ENCODE measurements at regions not wholly inside any gene's neighbourhood (a gene's known extent, or its start where the extent isn't known, plus 50 kb on each side); places are given as distances from the start of the nearest gene placed in this dataset.

DNA sequence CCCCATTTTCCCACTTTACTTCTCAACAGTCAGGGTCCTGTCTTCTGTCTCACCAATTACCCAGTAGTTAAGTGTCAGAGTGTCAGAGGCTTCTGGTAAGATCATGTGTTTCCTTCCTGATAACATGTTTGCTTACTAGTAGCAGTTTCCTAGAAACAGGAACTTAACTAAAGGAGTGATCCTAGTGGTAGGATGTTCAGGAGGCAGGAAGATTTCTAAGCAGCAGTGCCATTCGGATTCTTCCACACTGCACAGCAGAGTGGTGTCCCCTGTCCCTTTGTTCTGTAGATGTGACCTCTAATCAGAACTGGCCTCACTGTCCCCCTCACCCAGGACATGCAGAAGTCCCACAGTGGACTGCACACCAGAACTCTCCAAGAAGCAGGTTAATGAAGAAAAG lies 221.8 kb upstream of the OSR1 start:
- DNase-seq, result no peak

DNA sequence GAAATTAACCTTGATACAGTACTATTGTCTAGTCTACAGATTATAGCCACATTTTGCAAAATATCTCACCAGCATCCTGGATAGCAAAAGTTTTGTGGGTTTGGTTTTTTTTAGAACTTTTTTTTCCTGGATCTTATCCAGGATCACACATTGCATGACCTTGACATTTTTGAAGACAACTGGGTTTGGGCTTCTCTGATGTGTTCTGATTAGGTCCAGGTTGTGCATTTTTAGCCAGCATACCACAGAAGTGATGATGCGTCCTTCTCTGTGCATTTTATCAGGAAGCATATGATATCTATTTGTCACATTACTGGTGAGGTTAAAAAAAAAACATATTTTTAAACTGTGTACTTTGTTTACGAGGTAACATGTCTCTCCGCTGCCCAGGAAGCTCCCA lies 221.0 kb upstream of the OSR1 start:
- peak; percentile 40 for DNase-seq

DNA sequence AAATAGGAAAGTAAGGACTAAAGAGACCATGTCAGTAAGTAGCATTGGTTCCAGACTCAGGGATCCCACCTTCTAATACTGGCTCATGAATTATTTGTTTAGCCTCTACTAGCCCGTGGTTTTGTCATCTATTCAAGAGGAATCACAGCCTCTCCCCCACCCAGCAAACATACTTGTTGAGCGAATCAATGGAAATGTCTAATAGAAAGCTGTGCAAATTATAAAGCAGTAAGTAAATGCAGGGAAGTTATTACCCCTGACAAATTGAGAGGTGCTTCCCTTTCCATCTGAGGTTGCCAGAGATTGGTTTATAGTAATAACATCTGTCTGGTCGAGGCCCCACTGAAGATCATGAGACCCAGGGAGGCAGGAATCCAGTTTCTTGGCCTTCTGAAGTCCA lies 219.3 kb upstream of the OSR1 start:
- peak; percentile 72 for DNase-seq

DNA sequence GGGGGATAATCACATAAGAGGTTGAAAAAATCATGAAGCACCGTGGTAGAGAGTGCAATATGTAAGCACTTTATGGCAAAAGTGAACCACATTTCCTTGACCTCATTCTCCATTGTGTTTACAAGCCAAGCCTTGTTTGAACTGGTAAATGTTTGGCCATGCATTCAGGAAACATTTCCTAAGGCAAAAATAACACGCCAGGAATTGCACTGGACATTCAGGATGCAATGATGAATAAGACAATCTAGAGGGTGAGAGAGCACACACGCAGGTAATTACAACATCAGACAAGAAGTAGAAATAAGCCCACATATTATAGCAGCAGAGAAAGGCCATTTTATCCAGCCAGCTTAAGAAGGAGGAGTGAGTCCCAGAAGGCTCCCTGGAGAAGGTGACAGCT lies 218.0 kb upstream of the OSR1 start:
- DNase-seq, result no peak

DNA sequence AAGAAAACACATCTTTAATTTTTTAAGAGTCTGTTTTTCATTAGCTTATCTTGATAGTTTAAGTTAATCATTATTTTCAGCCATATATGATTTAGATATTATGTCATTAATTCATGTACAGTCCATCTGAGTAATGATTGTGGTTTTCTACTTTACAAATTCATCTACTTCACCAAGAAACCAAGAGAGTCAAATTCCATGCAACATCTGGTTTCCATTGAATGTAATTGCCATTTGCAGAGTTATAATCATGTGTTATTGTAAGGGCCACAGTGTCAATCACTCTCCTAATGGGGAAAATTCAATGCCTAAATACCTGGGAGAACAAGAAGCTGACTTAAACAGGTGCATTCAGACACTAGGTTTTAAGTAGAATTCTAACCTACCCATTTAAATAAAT lies 217.2 kb upstream of the OSR1 start:
- DNase-seq, result peak; percentile 57

DNA sequence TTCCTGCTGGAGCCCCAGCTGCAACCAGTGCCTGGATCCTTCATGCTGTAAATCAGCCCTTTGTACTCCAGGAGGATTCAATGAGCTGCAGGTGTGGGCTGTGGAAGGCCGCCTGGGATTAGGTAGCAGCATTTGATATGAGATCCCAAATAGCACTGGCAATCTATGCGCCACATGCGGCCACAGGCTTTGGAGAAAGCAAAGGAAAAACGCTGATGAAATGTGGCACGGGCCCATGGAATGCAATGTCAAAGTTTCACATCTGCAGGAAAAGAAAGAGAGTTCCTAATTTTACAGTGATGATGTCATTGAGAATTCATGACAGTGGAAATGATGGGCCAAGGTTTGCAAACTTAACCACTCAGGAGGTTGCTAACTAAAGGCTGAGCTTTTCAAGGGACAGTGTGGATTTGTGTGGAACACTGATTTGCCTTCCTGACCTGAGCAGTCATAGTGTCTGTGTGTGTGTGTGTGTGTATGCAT lies 216.4 kb upstream of the OSR1 start:
- DNase-seq, result peak; percentile 91

DNA sequence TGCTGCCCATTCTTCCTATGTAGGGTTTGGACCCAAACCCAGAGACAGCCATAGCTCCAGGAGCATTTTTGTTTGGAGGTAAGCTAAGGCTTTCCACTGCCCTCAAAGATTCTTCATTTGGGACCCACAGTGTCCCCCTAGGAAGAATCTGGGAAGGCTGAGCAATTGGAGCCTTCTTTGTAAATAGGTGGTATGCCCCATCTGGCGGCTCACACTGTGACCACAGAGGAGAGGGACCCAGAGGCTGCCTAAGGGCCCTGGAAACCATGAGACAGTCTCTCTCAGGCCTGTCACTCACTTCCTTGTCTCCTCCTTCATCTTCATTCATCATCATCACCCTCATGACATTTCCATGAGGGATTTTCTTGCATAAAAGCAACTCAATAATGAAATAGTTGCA lies 215.4 kb upstream of the OSR1 start:
- no peak for DNase-seq

DNA sequence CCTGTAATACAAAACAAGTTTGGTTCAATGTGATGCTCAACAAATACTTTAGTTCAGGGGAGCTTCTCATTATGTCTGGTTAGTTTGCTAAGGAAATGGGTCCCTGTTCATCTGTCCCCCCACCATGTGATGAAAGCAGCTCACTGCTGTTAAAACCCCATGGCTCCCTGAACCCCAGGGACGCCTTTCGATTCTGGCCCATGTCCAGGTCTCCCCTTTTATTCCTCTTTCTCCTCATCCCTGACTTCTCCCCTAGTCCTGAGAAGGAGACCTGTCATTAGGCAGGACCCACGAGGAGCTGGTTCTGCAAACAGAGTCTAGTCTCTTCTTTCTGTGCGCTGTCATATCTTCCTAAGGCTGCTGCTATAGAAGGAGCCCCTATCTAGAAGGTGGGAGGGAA lies 213.3 kb upstream of the OSR1 start:
- no peak for DNase-seq

DNA sequence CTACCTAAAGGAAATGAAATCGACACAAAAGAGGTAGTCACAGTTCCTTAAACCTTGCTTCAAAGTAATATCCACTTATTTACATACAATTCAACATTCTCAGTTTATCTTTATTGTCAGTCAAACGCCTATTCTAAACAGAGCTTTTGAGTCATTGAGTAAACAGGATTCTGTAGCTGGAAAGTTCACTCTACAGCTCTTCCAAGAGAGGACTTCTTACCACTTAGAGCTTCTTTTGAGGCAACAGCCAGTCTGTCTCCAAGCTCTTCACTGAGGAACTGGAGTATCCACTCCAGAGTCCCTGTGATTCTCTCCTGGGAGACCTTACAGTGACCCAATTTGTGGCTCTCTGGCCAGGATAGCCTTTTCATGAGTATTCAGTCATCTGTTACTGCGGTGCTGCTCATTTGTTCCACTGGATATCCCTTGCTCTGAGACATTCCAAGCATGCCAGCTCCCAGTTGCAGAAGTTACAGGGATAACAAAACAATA lies 210.9 kb upstream of the OSR1 start:
- peak; percentile 23 for DNase-seq

DNA sequence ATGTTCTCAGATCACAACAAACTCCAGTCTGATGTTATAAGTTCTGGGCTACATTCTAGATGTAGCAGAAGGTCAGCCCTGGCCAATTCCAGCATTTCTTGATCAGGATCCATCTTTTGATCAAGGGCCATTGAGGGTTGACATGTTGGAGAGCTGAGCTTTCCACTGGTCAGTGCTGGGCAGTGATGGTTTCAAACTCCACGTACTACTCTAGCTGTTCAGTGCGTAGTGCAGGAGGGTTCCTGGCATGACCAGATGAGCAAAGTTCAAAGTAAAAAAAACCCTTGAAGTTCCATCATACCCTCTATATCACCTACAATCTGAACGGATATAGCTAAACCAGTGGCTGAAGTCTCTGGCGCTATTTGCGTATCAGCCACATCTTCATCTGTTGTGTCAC lies 210.4 kb upstream of the OSR1 start:
- no peak for DNase-seq

DNA sequence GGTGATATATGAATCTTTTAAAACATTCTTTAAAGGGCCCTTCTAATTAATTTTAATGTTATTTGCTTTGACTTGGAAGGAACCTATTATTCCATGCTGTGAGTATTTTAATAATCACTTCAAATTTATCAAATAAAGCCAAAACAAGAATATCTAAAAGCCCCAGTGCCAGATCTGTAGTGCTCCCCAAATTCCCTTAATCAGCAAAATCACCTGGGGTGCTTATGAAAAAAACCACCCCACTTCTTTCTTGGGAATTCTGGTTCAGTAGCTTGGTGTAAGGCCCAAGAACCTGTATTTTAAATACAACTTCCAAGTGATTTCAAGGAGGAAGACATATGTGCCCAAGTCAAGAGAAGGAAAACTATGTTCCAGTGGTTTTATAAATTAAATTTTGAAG lies 202.4 kb upstream of the OSR1 start:
- DNase-seq, result no peak

DNA sequence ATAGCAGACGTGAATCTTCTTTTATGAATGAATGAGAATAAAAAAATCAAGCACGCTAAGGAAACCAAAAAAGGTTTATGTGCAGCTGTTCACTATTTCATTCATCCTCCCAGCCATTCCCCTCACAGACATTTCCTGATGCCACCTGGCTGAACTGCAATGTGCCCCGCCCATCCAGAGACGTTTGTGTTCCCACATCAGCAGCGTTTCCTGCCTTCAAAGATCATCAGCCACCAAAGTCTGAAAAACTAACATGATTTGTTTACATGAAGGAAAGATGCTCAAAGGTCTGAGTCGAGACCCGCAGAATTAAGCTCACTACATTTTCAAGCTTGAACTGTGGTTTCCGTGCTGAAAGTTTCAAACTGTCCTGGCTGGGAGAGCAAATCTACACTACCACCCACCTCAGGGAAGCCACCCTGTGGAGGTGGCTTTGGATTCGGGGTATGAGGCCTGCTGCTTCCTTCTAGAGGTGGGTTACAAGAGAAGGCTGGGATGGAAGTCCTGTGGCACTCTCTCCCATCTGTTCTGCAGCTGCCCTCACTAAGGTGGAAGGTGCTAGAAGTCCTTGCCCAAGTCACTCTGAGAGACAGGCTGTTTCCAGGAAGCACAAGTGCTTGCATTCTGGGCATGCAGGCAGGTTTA lies 201.3 kb upstream of the OSR1 start:
- no peak for DNase-seq

DNA sequence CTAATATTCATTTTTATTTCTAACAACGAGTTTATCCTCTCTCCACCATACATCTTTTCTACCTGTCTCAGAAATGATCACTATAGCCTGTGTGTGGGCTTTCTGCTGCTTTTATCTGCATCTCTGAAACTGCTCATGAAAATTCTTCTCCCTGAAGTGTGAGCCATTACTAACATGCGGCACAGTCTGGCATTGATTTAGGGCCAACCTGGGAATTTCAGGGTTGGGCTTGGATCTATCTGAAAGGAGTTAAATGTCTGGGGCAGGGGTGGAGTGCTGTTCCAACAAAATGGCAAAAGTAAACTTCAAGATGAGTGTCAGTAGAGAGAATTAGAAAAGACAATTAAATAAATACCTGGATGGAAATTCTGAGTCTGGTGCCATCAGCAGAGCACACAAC lies 198.2 kb upstream of the OSR1 start:
- no peak for DNase-seq

DNA sequence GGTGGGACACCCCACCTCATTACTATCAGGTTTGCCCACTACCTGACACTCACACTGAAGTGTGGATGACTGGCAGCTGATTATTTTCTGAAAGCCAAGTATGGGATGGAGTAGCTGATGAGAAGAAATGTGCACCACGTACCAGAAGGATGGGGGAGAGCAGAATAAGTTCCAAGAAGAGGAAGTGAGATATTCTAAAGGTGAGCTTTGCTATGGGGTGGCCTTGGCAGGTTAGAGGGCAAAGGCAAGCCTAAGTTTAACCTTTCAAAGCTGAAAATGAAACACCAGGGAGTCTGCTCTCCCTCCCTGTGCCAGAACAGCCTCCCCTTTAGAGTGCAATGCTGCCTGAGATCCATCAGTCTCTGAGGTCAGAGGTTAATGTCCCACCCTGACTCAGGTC lies 196.1 kb upstream of the OSR1 start:
- DNase-seq, result no peak

DNA sequence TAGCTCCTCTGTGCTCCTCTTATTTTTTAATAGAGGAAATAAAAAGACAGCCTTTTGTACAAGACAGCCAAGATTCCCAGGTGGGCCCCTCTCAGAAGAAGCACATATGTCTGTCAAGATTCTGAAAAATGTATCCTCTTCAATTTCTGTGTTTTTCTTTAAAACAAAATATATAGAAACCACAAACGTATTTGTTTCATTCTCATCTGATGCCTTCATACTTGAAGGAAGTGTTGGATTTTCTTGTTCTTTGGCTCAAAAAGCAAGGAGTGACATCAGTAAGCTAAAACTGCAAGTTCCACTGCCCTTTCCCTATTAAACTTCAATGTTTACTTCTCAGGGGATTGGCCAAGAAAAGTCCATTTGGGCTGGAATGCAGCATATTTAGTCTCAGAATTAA lies 193.8 kb upstream of the OSR1 start:
- DNase-seq, result no peak

DNA sequence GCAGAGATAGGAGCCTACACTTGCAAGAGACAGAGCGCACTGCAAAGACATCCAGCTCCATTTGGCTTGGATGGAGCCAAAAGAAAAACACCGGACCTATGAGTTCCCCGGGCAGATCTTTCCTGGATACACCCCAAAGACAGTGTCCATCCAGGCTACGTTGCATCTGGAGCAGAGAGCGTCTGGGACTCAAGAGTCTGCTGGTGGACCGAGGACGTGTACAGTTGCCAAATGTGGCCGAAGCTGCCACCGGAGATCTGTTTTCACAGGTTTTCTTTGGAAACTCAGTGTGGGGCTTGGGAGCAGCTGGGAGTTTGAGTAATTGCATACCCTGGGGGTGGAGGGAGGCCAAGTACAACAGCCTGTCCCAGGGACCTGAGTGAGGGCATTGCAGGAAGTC lies 192.3 kb upstream of the OSR1 start:
- no peak for DNase-seq

DNA sequence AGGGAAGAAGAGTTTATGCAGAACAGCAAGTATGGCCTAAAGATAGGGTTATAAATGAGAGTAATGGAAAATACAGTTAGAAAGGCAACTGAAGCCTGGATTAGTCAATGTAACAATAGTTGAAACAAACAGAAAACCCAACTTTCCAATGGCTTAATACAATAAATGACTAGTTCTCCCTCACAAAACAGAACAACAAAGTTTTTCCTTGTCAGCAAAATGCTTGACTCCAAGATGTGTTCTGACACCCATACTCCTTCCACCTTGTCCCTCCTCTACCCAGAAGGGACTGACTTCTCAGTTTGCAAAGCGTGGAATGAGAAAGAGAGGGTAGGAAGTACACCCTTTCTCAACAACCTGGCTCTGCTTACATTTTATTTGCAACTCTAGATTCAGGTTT lies 191.4 kb upstream of the OSR1 start:
- DNase-seq, result no peak

DNA sequence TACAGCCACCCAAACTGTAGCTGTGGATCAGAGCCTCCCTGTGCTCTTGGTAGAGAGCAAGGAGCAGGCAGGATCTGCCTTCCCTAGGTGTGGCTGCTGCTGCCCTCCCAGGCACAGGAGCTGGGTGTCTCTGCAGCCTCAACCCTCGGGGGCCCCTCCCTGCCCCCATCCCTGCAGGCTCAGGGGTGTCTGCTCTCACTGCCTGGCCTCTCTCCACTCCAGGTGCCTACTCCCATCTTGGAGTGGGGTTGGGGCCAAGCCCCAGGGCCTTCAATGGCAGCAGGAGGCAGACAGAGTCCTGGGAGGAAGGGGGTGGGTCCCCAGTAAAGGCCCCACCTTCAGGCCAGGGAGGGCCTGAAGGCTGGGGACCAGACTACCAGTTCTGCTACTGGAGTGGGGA lies 189.7 kb upstream of the OSR1 start:
- DNase-seq, result no peak

DNA sequence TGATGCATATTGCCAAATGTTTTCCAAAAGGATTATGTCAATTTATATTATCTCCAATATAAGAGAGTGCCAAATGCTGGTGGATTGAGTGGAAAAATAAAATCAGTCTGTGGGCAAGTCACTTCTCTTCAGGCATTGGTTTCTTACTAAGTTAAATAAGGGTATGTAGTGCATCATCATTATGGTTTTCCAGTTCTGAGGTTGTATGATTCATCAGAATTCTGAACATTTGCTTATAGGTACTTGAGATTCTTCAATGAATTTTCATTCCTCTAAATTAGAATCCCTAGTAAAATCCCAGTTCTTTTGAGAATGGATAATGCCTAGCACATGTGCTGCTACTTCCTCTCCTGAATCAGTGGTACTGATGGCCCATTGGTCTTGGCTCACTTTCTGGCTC lies 188.9 kb upstream of the OSR1 start:
- DNase-seq, result no peak

DNA sequence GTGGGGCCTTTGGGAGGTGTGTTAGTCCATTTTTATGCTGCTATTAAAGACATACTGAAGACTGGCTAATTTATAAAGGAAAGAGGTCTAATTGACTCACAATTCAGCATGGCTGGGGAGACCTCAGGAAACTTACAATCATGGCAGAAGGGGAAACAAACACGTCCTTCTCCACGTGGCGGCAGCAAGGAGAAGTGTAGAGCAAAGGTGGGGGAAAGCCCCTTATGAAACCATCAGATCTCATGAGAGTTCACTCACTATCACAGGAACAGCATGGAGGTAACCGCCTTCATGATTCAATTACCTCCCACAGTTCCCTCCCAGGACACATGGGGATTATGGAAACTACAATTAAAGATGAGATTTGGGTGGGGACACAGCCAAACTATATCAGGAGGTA lies 187.1 kb upstream of the OSR1 start:
- no peak for DNase-seq

DNA sequence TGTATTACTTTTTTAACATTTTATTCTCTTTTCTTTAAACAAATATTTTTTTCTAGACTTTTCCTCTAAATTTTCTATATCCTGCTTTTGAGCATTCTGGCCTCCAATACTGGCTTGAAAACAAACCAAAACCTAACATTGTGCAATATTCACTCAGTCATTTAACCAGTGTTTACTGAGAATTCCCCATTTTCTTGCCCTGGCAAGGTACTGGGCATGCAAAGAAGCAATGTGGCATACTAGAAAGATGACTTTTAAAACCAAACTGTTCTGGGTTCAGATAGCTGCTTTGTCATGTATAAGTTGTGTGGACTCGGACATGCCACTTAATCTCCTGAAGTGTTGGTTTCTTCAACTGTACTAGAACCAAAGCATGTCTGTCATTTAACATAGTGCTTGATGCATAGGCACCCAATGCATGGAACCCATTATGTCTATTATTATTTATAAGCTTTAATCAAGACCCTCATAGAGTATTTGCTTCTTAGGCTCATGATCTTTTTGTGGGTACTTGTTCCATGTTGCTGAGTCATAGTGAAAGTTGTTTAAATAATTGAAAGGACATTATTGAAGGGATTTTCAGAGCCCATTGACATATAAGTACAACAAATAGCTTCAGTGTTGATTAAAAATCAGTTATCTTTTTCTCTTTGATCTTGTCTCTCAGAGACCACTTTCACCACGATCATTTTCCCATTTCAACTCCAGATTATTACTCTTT lies 185.4 kb upstream of the OSR1 start:
- DNase-seq, result no peak

DNA sequence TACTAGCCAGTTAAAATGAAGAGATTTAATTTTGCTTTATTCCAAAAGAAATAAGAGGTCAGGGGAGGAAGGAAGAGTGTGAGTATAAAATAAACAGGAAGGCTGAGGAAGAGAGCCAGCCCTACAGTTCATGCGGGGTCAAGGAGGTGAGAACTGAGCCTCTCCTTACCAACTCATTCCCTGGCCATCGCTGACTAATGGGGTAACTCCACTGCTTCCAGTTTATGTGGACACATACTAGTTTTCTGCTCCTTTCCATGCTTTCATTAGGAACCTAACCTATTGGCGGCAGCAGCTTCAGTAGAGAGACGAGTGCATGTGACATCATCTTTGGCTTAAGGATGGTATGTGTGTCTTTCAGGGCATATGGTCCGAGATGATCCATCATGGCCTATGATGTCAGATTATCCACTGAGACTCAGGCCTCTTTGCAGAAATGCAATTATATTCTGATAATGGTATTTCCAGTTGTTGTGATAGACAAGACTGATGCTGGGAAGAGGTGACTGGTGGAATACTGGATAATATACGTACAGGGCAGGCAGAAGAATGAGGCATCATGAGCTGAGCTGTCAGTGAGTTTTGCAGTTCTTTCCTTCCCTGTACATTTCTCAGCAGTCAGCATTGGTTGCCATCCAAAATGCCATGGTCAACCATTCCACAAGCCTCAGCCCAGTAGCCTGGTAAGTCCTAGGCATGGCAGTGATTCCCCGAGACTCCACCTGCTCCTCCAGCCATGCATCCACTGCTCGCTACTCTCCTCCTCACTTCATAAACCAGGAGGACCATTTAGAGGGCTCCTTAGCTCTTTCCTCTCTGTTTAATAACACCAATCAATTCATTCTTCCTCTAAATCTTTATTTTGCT lies 184.6 kb upstream of the OSR1 start:
- peak; percentile 13 for DNase-seq

DNA sequence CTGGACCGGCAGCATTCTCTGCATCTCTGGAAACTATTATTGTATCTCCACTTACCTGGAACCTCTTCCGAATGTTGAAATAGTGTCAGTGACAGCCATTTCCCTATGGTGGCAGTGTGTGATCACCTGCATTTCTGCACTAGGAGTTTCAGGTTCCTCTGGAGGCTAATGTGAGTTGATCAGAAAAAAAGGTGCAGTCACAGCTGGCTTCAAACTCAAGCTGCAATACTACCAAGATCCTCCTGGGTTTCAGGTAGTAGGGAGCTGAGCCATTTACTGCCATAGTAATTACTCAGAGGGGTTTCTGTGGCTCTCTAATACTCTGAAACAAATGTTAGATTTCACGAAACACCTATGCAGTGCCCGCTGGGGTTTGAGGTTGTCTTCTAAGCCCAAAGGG lies 183.5 kb upstream of the OSR1 start:
- no peak for DNase-seq
